Activated naive CD4-positive, alpha-beta T cell treated with anti-CD3 and anti-CD28 coated beads for 36 hours (primary cell): ENCODE measurements at regions not wholly inside any gene's neighbourhood (a gene's known extent, or its start where the extent isn't known, plus 50 kb on each side); places are given as distances from the start of the nearest gene placed in this dataset.

Experiments used
- CTCF ChIA-PET: fragments of 350-600 bp; sonication (Branson Sonifier 250); formaldehyde crosslinking; loops from one replicate; lab custom pipeline; 2021; ENCODE audit warnings: antibody characterized with exemption; lab: Charles Lee
- DNase-seq: peaks from one replicate; pipeline ENCODE4 v3.0.0-alpha.2; 2020
- H3K27ac Mint-ChIP-seq: one replicate; pipeline ENCODE4 v1.8.0; 2021; ENCODE audit warnings: mild to moderate bottlenecking, mixed read lengths
- H3K27me3 Mint-ChIP-seq: one replicate; pipeline ENCODE4 v1.8.0; 2021; ENCODE audit warnings: low read depth, mixed read lengths
- H3K36me3 Mint-ChIP-seq: one replicate; pipeline ENCODE4 v1.8.0; 2021; ENCODE audit warnings: low read depth, mixed read lengths
- H3K4me1 Mint-ChIP-seq: one replicate; pipeline ENCODE4 v1.8.0; 2021; ENCODE audit warnings: low read depth, mixed read lengths
- H3K4me3 Mint-ChIP-seq: one replicate; pipeline ENCODE4 v1.8.0; 2021; ENCODE audit warnings: mild to moderate bottlenecking, moderate library complexity, mixed read lengths
- H3K9me3 Mint-ChIP-seq: one replicate; pipeline ENCODE4 v1.8.0; 2021; ENCODE audit warnings: mixed read lengths
- intact Hi-C: fragments of 100-400 bp; cut with micrococcal nuclease; formaldehyde crosslinking; loops from one replicate; pipeline ENCODE4 v1.15.1; 2023

DNA sequence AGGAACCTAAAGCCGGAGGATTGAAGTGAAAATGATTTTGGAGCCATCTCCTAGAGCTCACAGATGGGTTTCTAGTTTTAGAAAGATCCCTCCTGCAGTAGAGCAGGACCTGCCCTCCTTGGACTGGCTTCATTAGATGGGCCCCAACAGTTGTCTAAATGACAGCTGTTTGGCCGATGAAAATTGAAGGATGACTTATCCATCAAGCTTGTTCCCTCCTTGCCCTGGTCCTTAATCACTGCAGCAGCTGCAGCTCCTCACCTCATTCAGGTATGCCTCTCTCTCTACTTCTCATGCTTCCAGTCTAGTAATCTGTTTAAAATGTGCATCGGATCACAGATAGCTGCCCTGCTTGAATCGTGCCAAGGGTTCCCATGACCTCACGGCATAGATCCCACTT, 677.6 kb downstream of the BCL11A start:
- Mint-ChIP-seq H3K36me3 (no peaks in the 10 kb centered on the region), H3K4me1 (no peaks in the 10 kb centered on the region), H3K4me3 (no peak overlapping the region), H3K27ac (no peak overlapping the region), H3K9me3 (no peaks in the 10 kb centered on the region), H3K27me3 (no peaks in the 10 kb centered on the region)
- CTCF ChIA-PET = no interaction called here
- intact Hi-C loops = no loop called here
- no peak for DNase-seq

DNA sequence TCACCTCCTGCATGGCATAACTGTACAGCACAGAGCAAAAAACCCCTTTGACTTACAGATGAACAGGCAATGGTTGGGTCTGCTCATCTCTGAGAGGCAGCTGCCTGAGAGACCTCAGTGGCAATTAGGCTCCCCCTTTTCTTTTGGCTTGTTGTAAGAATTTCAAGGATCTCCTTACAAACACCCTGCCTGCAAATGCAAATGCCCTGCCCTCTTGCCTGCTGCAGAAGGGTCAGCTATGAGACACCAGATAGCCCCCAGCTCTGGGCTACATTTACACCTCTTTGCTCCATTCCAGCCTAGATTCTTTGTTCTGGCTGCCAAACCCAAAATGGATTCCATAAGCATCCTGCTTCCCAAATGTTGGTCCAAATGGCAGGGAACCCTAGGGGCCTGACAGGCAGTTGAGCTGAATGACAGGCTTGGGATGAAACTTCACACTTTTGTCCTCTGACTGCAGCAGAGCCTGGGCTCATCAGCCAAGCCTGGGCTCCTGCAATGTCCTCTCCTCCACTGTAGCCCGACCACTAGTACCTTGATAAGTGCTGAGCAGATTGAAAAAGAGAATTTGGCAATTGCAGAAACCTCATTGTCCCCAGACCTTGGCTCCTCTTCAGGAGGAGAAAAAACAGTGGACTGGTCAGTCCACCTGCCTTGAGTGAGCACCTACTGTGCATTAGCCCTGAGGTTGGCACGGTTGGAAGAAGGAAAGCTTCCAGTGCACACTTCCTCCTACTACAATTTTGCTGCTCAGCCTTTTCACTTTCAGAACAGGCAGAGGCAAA, 678.3 kb downstream of the BCL11A start:
- Mint-ChIP-seq H3K27ac (no peak overlapping the region), H3K4me1 (no peaks in the 10 kb centered on the region), H3K4me3 (no peak overlapping the region), H3K36me3 (no peaks in the 10 kb centered on the region), H3K9me3 (no peaks in the 10 kb centered on the region), H3K27me3 (no peaks in the 10 kb centered on the region)
- intact Hi-C loops = no loop called here
- DNase-seq = no peak
- CTCF ChIA-PET = no interaction called here

DNA sequence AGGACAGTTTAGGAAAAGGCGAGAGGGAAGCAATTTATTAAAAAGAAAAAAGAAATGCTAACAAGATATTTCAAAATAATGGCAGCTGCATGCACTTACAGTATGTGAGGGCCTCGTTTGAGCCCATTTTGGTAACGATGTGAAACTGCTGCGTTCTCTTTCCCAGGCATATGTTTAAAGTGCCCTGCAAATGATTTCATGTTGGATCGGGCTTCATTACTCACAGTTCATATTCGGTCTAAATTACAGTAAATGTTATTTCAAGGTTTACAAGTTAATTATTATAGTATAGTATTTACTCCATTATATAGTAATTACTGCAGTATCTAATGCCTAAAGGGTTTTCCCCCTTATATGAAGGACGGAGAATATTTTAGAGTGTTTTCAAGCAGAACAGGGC, 679.1 kb downstream of the BCL11A start:
- Mint-ChIP-seq H3K36me3 (no peaks in the 10 kb centered on the region), H3K9me3 (no peaks in the 10 kb centered on the region), H3K4me1 (no peaks in the 10 kb centered on the region), H3K27me3 (no peaks in the 10 kb centered on the region), H3K27ac (no peak overlapping the region), H3K4me3 (no peak overlapping the region)
- intact Hi-C loops = no loop called here
- CTCF ChIA-PET = interaction anchor here (0.6 kb wide), 1 partner anchor 154 kb away, joined by 3 read pairs; no protein-coding TSS in a partner anchor
- no peak for DNase-seq

DNA sequence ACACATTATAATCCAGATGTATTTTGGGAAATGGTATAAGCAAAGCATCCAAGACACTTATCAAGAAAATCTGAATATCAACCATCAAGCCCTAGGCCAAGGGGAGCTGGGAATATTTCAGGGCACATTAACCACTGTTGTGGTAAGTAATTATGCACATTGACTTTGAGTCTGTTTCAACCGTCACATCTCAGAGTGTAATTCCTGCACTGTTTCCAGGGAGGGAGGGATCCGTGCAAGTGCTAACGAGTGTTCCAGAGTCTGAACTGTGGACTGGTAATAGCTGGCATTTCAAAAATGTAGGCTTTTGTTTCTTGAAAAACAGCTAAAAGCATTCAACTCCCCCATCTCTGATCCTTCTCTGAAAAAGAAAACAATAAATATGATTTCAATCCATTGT, 681.6 kb downstream of the BCL11A start:
- Mint-ChIP-seq H3K27me3 (no peaks in the 10 kb centered on the region), H3K36me3 (no peaks in the 10 kb centered on the region), H3K9me3 (no peaks in the 10 kb centered on the region), H3K27ac (no peak overlapping the region), H3K4me1 (no peaks in the 10 kb centered on the region), H3K4me3 (no peak overlapping the region)
- CTCF ChIA-PET = interaction anchor here (0.7 kb wide), 1 partner anchor 207 kb away, joined by 5 read pairs; no protein-coding TSS in a partner anchor
- no peak for DNase-seq
- intact Hi-C loops = no loop called here

DNA sequence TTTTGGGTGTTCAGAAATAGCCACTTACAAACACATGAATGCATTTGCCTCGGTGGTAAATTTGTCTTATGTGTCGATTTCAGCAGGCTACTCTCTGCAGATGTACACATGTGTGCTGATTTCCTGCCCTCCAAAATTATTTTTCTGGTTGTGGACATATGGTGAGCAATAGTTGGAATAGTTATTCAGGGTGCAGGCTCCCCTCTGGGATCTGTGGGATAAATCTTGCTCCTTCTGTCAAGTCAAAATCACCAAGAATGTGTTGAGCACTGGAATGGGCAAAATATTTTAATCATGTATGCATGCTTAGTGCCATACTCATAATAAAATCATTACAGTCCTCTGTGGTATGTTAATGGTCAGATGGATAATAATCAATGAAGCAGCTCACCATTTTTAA, 684.5 kb downstream of the BCL11A start:
- Mint-ChIP-seq H3K27me3 (no peaks in the 10 kb centered on the region), H3K4me1 (no peaks in the 10 kb centered on the region), H3K27ac (no peak overlapping the region), H3K36me3 (no peaks in the 10 kb centered on the region), H3K4me3 (no peak overlapping the region), H3K9me3 (no peaks in the 10 kb centered on the region)
- intact Hi-C loops = no loop called here
- DNase-seq = no peak
- CTCF ChIA-PET = no interaction called here

DNA sequence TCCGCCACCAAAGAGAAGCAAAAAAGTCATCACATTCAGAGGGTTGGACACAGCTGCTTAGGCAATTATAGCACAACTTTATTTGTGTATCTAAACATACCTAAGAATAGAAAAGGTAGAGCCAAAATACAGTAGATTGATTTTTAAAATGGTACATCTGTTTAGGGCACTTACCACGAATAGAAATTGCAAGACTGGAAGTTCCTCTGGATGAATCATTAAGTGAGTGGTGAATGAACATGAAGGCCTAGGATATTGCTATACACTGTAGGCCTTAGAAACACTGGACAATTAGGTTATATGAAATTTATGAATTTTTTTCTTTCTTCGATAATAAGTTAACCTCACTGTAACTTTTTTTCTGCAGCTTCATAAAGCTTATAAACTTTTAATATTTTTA, 687.0 kb downstream of the BCL11A start:
- no peak for DNase-seq
- peaks cover 3% of the 10 kb centered on the region for H3K36me3 Mint-ChIP-seq
- H3K27me3 Mint-ChIP-seq = no peaks in the 10 kb centered on the region
- peaks cover 10% of the 10 kb centered on the region for H3K9me3 Mint-ChIP-seq
- no peaks in the 10 kb centered on the region for H3K4me1 Mint-ChIP-seq
- H3K27ac Mint-ChIP-seq = no peak overlapping the region
- CTCF ChIA-PET = no interaction called here
- no peak overlapping the region for H3K4me3 Mint-ChIP-seq
- intact Hi-C loops = no loop called here

DNA sequence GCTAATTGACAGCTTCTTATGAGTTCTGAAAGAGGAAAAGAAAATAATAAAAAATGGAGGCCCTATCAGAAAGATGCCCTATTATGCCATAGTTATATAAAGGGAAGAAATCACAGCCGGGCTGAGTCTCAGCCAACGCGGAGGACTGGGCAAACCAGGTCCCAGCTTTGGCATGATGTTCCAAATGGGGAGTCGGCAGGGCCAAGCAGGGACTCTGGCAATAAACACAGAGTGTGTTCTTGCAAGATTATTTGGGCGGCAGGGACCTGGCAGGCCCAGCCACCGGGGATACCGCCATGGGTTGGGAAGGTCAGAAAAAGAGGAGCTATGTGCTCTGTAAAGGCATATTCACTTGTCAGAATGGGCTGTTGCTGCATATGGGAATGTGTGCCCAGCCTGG, 694.9 kb downstream of the BCL11A start:
- peaks cover 9% of the 10 kb centered on the region for H3K4me1 Mint-ChIP-seq
- intact Hi-C loops = no loop called here
- no peak for DNase-seq
- no peak overlapping the region for H3K27ac Mint-ChIP-seq
- no peak overlapping the region for H3K4me3 Mint-ChIP-seq
- no peaks in the 10 kb centered on the region for H3K27me3 Mint-ChIP-seq
- CTCF ChIA-PET = no interaction called here
- peaks cover 14% of the 10 kb centered on the region for H3K9me3 Mint-ChIP-seq
- H3K36me3 Mint-ChIP-seq = peaks cover 3% of the 10 kb centered on the region

DNA sequence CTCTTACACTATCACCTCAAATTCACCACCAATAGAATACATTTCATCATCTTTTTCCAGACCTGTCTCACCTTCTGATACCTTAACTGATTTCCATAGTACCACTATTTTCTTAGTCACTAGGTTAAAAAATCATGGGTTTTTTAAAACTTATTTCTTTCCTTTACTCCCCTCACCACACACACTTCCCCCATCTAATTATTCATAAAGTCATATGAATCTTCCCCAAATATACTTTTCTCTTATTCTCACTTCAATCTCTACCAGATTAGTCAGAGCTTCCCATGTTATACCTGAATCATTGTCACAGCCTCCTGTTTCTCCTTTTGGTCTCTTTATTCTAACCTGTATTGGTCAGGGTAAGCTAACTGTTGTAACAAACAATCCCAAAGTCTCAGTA, 696.3 kb downstream of the BCL11A start:
- Mint-ChIP-seq H3K36me3 (peaks cover under 1% of the 10 kb centered on the region), H3K9me3 (peaks cover 8% of the 10 kb centered on the region), H3K27me3 (no peaks in the 10 kb centered on the region), H3K4me1 (peaks cover 9% of the 10 kb centered on the region), H3K4me3 (no peak overlapping the region), H3K27ac (no peak overlapping the region)
- no peak for DNase-seq
- intact Hi-C loops = loop anchor here (2.0 kb wide), 1 partner anchor 30 kb away; no protein-coding TSS in a partner anchor
- CTCF ChIA-PET = interaction anchor here (0.5 to 0.6 kb wide), 2 partner anchors 160 to 1304 kb away, joined by 3 read pairs; no protein-coding TSS in a partner anchor

DNA sequence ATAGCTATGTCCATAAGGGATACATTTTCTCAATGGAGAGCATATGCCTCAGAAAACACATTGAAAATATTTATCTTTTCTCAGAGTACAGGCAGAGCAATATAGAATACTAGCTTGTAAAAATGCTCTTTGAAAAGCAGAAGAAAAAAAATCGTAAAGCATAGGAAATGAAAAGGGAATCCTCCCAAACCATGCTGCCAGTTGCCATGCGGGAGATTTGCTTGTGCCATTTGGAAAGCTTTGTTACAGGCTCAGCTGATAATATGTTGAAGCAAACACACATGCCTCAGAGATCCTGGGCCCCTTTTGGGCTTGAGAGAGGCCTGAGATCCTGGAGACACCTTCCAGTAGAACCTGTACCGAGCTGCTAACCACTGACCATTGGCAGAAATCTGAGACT, 697.1 kb downstream of the BCL11A start:
- Mint-ChIP-seq H3K4me1 (peaks cover 9% of the 10 kb centered on the region), H3K4me3 (no peak overlapping the region), H3K36me3 (no peaks in the 10 kb centered on the region), H3K27me3 (no peaks in the 10 kb centered on the region), H3K9me3 (peaks cover 4% of the 10 kb centered on the region), H3K27ac (no peak overlapping the region)
- CTCF ChIA-PET = interaction anchor here (0.5 kb wide), 1 partner anchor 160 kb away, joined by 3 read pairs; no protein-coding TSS in a partner anchor
- intact Hi-C loops = loop anchor here (2.0 kb wide), 1 partner anchor 30 kb away; no protein-coding TSS in a partner anchor
- no peak for DNase-seq

DNA sequence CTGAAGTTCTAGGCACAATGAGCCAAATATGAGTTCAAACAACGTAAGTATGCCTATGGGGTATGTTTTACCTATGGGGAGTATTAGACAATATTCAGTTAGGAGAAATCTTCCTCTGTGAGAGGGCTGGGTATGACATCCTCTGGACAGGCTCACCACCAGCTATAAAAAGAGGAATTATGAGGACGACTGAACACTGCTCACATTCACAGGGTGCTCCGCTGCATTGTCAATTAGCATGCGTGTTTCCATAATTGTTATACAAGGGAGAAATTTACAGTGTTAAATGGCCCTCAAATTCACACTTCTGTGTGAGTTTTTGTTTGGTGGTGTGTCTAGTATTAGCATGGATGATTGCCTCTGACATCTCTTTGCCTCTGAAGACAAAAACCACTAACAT, 700.4 kb downstream of the BCL11A start:
- peaks cover 9% of the 10 kb centered on the region for H3K4me1 Mint-ChIP-seq
- no peak overlapping the region for H3K4me3 Mint-ChIP-seq
- no peak overlapping the region for H3K27ac Mint-ChIP-seq
- intact Hi-C loops = no loop called here
- H3K9me3 Mint-ChIP-seq = no peaks in the 10 kb centered on the region
- CTCF ChIA-PET = no interaction called here
- no peaks in the 10 kb centered on the region for H3K27me3 Mint-ChIP-seq
- no peak for DNase-seq
- no peaks in the 10 kb centered on the region for H3K36me3 Mint-ChIP-seq

DNA sequence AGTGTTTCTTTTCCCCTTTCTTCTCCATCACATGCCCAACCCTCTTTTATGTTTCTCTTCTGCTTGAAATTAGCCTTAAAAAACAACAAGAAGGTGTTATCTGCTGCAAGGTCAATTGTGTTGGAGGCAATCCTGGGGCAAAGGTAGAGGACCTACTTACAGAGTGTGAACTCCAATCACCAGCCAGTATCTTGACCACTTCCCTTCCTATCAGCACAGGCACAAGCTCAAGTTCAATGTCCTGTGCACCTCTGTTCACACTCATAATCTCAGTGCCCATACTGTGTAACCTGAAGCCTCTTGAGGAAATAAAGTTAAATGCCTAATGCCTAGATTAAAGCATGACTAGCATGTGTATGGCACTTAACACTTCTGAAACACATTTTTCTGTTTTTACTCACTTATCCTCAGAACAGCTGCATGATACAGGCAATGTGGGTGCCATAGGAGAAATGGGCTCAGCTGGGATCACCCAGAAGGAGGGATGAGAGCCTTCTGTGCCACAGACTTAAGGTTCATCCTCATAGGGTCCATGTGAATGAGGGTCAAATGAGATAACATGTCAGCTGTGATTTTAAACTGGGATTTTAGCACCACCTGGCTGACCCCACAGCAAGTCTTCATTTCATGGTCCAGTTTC, 701.5 kb downstream of the BCL11A start:
- Mint-ChIP-seq H3K27ac (no peak overlapping the region), H3K4me3 (no peak overlapping the region)

DNA sequence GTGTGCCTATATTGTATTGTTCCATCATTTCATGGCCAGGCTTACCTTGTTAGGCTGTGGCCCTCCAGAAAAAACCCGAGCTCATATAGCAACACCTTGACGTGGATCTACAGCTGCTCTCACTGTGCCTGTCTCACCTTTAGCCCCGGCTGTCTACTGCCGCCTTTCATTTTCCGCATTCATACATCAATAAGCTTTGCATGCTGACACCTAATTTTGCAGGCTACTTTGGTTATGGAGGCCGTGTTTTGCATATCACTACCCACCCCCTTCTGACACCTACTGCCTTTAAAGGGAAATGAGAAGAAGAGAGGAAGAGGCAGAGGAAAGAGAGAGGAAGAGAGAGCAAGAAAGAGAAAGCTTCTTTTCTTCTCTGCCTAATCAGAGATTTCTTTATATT, 702.9 kb downstream of the BCL11A start:
- H3K27ac Mint-ChIP-seq = no peak overlapping the region
- intact Hi-C loops = no loop called here
- CTCF ChIA-PET = no interaction called here

More for the DNA sequence above, 701.5 kb downstream of the BCL11A start:
- CTCF ChIA-PET = no interaction called here
- H3K9me3 Mint-ChIP-seq = no peaks in the 10 kb centered on the region
- no peaks in the 10 kb centered on the region for H3K27me3 Mint-ChIP-seq
- no peak for DNase-seq
- no peaks in the 10 kb centered on the region for H3K36me3 Mint-ChIP-seq
- peaks cover 3% of the 10 kb centered on the region for H3K4me1 Mint-ChIP-seq
- intact Hi-C loops = no loop called here

DNA sequence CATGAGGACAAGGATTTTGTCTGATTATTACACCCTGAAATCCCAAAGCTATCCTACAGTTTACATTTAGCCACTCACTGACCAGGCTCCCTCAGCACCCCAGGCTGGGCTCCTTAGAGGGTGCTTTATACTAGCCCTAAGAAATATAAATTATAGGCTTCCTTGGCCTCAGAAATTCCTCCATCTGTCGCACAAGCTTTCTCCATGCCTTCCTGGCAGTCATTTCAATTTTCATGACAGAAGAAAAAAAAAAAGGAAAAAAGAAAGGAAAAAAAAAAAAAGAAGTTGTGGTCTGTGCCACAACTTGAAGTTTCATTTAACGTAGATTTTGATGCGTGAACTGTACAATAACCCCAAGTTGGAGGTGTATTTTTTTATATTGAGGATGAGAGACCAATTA, 719.5 kb downstream of the BCL11A start:
- CTCF ChIA-PET = interaction anchor here (0.6 kb wide), 1 partner anchor 13 kb away, joined by 3 read pairs; no protein-coding TSS in a partner anchor
- H3K9me3 Mint-ChIP-seq = no peaks in the 10 kb centered on the region
- no peaks in the 10 kb centered on the region for H3K4me1 Mint-ChIP-seq
- DNase-seq = no peak
- intact Hi-C loops = no loop called here
- no peak overlapping the region for H3K27ac Mint-ChIP-seq
- no peak overlapping the region for H3K4me3 Mint-ChIP-seq
- no peaks in the 10 kb centered on the region for H3K27me3 Mint-ChIP-seq
- H3K36me3 Mint-ChIP-seq = no peaks in the 10 kb centered on the region

More for the DNA sequence above, 702.9 kb downstream of the BCL11A start:
- DNase-seq = no peak
- no peaks in the 10 kb centered on the region for H3K27me3 Mint-ChIP-seq
- no peaks in the 10 kb centered on the region for H3K4me1 Mint-ChIP-seq
- H3K9me3 Mint-ChIP-seq = no peaks in the 10 kb centered on the region
- H3K4me3 Mint-ChIP-seq = no peak overlapping the region
- H3K36me3 Mint-ChIP-seq = no peaks in the 10 kb centered on the region
